Erythroblast (primary cell): ENCODE measurements at regions not wholly inside any gene's neighbourhood (a gene's known extent, or its start where the extent isn't known, plus 50 kb on each side); places are given as distances from the start of the nearest gene placed in this dataset.

Experiments
- GATA1 ChIP-seq: IDR thresholded peaks from 2 replicates; pipeline ENCODE4 v1.6.1; 2011; ENCODE audit warnings: low read depth, mild to moderate bottlenecking, control low read depth, low read length, moderate library complexity
- POLR2A ChIP-seq: IDR thresholded peaks from 2 replicates; pipeline ENCODE4 v1.6.1; 2011; ENCODE audit warnings: mild to moderate bottlenecking, low read length

DNA sequence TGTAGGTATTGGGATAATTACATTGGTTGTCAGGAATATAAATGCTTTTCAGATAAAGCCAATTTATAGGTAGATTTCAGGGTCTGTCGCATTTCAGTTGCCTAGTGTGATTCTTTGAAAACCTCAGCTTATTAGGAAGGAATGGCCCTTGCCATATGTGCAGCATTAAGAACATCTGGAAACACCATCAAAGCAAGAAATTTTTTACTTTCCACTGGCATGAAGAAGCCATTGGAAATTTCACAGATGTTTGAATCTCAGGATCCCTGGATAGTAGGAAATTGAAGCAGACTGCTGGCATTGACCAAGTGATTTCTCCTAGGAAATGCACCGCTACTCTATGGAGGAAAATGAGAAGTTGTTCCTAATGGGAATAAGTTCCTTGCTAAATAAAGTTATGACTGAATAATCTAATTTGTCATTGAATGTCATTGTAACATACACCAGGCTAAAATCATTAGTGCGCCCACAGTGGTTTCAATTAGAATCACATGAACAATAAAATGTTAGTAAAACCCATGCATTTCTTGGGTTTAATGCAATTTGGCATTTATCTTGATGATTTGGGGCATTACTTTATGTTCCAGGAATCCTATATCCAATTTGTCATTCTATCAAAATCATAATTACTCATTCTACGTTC, 950.1 kb downstream of the EPHA7 start:
- TF ChIP-seq POLR2A (no peak), GATA1 (no peak)
